Neural cell (in vitro differentiated cells): ENCODE measurements at regions not wholly inside any gene's neighbourhood (a gene's known extent, or its start where the extent isn't known, plus 50 kb on each side); places are given as distances from the start of the nearest gene placed in this dataset.

Experiments used
- CTCF ChIP-seq: fragments of 450-650 bp; IDR thresholded peaks from 2 replicates; pipeline ENCODE4 v1.5.1; 2014; ENCODE audit warnings: antibody characterized with exemption, mild to moderate bottlenecking, moderate library complexity; ENCODE audit not compliant: poor library complexity, severe bottlenecking
- EP300 ChIP-seq: fragments of 450-650 bp; conservative IDR thresholded peaks from 2 replicates; pipeline ENCODE4 v1.6.1; 2014; ENCODE audit warnings: antibody characterized with exemption, mild to moderate bottlenecking, moderate library complexity; ENCODE audit not compliant: poor library complexity, severe bottlenecking
- EZH2 ChIP-seq: fragments of 200-600, 300-800 bp; shearing (Covaris generic), sonication (generic); IDR thresholded peaks from 2 replicates; pipeline ENCODE4 v1.6.1; 2014; ENCODE audit warnings: antibody characterized with exemption, low read length, borderline replicate concordance, mild to moderate bottlenecking; ENCODE audit not compliant: insufficient read depth, poor library complexity, severe bottlenecking
- POLR2AphosphoS5 ChIP-seq: IDR thresholded peaks from 2 replicates; pipeline ENCODE4 v1.6.1; 2012
- RAD21 ChIP-seq: fragments of 450-650 bp; conservative IDR thresholded peaks from 2 replicates; pipeline ENCODE4 v1.6.1; 2014; ENCODE audit warnings: antibody characterized with exemption, mild to moderate bottlenecking, moderate library complexity
- REST ChIP-seq: IDR thresholded peaks from 2 replicates; pipeline ENCODE4 v1.6.1; 2012; ENCODE audit warnings: borderline replicate concordance

GRCh38 chr2:163970058-163970813 is 234.4 kb upstream of the FIGN start:
- TF ChIP-seq CTCF (no peak), POLR2AphosphoS5 (no peak), EZH2 (no peak), REST (no peak), RAD21 (no peak), EP300 (no peak)
